GM21576 (cell line): ENCODE measurements at regions not wholly inside any gene's neighbourhood (a gene's known extent, or its start where the extent isn't known, plus 50 kb on each side); places are given as distances from the start of the nearest gene placed in this dataset.

ENCODE experiments used
- ATAC-seq: cut with Tn5 transposase; IDR thresholded peaks from one replicate; pipeline ENCODE4 v1.9.1; 2021; ENCODE audit warnings: mild to moderate bottlenecking, moderate library complexity; ENCODE audit not compliant: unreplicated experiment

DNA sequence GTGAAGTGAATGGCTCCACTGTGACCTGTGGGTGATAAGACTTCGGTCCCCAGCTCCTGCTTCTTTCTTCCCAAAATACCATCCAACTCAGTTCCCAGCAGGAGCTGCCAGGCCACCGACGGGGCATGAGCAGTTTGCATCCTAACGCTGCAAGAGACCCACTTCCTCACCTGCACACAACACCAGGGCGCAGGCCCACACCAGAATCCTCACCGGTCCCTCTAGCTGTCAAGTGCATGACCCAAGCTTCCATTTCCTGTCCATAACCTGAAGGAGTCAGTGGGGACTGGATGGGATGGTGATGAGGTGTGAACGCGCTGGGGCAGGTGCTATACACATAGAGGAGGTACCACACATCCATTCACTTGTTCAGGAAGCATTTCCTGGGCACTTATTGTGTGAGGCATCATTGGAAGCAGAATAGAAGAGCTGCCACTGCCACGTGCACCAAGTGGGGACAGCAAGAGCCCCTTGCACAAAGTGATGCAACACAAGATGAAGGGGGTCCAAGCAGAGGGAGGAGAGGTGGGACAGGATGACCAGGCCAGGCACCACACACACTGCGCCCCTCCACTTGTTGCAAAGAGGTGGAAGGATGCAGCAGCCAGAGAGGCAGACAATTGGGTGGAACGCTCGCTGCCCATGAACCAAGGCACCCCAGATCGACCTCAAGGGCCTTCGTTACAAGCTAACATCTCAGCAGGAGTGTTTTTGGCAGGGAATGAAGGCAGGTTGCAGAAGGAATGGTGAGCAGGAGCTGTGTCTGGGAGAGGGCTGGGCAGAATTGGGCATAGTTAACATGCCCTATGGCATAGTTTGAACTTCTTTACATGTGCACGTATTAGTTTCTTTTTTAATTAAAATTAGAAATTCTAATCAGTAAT is 605.8 kb upstream of the MGMT start:
- ATAC-seq: no peak

DNA sequence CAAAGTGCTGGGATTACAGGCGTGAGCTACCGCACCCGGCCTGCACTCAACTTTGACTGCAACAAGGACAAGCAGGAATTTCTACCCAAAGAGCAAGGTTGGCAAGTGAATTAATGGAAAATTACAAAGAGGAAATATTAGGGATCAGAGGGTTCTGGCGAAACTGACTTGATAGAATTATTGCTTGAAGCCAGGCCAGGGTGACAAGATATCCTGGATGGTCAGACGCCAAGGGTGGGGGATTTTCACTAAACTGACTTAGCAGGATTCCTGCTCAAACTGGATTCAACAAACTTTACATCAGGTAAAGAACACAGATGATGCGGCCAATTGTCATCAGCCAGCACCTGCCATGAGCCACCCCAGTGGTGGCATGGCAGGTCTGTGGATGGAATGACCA is 603.6 kb upstream of the MGMT start:
- ATAC-seq: no peak

DNA sequence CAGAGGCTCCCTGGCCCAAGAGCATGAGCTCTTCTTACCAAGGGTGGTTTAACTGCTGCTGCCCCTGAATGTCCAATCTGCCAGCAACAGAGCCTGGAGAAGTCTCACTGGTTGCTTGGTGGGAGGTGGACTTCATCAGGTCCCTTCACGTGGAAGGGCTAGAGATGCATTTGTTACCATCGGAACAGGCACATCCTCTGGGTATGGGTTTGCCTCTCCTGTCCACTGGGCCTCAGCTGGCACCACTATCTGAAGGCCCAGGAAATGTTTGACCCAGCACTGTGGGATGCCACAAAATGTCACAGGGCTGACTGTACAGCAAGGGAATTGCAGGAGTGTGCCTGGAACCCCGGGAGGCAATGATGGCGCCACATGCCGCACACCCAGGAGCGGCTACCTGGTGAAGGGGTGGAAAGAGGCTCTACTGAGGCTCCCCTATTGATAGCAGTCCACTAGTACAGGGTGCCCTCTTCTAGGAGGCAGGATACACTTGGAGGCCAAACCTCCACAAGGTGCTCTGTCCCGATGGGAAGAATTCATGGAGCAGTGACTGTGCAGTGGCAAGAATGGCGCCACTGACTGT is 603.1 kb upstream of the MGMT start:
- ATAC-seq: no peak

DNA sequence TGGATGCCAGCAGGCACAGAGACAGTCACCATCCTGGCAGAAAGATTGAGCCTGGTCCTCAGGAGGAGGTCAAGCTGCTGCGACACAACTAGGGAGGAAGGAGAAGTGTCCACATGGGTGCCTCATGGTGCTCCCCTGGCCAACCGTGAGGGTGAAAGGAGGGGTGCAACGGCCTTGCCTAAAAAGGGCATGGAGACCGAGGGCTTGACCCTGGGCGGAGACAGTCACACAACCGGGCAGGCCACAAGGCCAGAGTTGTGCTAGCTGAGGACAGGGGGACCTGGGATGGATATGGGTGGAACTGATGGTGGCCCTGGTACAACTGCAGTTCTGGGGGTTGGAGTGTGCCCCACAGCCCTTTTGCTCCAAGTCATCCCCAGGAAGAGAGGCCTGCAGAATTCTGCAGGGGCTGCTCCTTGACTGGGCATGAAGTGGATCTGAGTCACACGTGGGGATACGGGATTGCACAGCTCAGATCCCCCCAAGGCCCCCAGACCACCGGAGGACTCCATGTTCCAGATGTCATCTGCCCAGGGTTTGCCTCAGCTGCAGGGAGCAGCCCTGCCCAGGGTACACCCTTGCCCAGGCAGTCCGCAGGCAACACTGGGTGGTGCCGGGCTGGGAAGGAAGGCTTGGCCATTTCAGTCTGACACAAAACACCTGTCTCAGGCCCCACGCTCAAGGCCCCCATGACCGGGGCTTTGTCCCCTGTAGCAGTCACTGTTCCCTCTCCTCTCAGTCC is 602.3 kb upstream of the MGMT start:
- no peak for ATAC-seq

DNA sequence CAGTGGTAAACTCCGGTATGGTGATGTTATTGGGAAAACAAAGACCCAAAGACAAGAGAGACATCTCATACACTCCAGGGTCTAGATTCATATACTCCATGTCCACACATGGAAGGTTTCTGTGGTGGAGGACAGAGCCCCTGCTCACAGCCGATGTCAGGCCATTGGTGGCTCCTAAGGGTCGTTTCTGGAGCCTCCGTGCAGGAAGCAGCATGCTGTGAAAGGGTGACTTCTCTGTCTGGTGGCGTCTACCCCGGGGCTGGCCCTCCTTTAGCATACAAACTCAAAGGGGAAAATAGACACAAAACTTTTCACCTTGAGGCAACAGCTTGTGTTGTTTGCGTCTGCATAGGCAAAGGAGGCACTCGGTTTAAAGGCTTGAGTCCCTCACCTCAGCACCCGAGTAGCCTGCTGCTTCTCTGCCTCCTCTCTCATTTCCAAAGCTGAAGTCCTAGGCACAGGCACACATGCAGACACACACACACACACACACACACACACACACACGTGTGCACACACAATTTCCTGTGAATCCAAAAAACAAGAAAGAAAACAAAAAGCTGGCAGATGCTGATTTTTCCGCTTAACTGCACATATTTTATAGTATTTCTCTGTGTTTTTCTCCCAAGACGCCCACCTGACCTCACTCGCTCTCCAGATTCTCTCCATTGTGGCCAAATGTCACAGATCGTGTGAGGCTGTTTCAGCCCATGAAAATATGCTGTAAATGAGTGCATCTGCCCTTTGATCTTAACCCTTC is 601.4 kb upstream of the MGMT start:
- no peak for ATAC-seq

DNA sequence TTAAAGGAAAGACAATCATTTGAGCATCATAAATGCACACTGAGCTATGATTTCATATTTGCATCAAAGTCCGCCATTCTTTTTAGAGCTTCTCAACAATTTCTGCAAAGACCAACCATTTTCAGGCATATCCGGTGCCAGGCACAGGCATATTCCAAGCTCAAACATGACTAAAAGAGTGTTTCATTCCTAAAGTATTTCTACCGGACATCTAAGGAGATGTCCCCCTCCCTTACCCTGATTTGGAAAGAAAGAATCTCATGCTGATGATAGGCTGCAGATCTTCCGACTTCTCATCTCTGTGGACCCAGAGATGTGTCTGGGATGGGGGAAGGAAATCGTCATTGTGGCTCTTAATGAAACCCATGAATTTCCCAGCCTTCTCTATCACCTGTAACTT is 600.5 kb upstream of the MGMT start:
- no peak for ATAC-seq

DNA sequence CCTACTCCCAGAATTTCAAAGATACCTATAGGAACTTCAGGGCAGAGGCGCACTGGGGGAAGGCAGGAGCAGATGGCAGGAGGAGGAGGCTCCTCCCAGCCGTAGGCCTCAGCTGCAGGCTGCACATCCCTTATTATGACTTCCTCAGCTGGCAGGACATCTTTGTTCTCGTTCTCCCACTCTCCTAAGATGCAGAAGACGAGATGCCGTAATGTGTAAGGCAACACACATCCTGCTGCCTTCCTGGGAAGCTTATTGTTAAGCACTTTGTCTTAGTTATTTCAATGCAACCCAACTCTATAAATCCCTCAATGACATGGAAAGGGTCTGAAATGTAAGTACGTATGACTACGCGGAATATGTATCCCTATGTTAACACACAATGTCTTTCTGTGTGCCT is 599.8 kb upstream of the MGMT start:
- no peak for ATAC-seq

GRCh38 chr10:128867819-128868218 is 599.2 kb upstream of the MGMT start:
- no peak for ATAC-seq

DNA sequence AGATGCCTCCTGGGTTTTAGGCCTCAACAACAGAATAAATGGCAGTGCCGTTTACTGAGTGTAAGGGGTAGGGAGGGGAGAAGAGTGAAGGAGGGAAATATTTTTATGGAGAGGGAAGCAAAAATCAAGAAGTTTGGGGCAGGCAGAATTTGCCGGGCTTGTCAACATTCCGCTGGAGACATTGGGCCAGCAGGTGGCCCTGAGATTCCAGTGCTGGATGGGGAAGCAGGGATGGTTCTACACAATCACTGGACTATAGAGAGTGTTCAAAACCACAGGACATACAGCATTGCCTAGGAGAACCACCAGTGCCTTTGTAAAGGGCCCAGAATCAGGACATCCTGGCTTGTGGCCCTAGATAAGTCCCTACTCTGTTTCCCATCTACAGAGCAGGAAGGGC is 598.6 kb upstream of the MGMT start:
- no peak for ATAC-seq

DNA sequence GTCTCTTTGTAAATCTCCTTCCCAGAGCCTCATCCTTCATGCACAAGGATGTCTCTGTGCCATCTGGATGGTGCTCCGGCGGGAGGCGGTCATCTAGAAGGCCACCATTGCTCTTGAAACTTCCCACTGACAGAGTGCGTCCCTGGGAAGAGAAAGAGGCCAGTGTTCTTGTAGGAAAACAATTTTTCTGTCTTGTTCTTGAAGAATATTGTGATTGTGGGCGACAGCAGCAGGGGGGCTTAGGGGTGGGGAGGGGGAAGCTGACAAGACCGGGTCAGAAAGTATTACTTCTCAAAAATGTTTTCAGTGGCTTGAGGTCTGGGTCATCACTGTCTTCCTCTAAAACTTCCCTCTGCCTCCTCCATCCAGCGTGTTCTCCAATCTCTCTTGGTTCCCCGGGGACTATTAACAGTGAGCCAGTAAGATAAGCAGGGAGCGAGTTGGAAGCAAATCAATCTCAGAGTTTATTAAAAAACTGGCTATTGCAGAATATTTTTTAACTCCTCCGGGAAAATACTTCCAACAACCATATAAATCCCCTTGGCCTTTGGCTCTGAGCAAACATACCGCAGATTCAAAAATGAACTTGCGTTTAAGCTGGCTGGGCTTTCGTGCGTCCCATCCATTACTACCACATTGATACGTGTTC is 597.8 kb upstream of the MGMT start:
- no peak for ATAC-seq

DNA sequence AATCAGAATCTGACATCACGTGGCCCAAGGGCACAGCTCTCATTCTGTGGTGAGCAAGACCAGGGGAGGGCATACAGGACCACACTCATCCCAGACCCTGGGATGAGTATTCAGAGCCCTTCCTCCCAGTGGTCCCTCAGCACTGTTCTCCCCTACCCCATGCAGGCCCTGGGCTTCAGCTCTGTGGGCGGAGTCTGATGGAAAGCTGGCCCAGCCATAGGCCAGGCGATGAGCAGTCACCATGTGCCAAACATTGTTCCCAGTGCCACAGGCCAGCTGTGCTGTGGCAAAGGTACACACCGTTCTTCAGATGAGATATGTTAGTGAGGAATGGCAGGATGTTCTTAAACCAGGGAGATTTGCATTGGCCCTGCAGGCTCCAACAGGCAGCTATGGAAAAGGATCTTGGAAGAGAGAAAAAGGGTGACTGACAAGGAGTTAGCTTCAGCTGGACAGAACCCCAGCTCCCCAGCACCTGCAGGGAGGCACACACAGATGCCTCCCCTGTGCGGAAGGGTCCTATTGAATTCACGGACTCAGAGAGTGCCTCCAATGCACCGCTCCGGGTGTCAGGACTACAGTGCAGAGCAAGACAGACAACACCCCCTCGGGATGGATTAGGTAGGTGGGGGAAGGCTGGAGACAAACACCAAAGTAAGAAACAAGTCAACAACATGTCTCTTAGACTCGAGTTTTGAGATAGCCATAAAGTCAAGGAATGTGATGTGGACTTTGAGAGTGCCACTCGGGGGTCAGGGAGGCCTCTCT is 596.0 kb upstream of the MGMT start:
- no peak for ATAC-seq

DNA sequence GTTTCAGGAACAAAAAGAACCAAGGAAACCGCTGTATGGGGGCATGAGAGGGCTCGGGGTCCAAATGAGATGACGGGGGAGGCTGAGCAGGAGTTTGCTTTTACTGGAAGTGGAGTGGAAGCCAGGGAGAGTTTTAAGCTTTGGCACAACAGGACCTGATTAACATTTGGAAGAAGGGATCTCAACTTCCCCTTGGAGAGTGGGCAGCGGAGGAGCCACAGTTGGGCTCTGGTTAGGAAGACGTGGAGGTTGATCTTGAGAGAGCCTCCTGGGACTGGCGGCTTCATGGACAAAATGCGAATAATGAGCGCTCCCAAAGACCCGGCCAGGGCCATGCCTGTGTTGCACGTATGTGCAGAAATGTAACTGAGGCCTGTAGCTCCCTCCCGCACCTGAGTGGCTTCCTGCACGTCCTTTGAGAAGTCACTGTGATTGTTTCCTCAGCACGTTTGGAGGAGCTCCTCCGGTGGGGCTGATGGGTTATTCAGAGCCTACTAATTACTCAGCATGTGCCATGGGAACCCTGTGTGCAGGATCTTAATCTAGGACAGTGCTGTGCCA is 595.3 kb upstream of the MGMT start:
- no peak for ATAC-seq

DNA sequence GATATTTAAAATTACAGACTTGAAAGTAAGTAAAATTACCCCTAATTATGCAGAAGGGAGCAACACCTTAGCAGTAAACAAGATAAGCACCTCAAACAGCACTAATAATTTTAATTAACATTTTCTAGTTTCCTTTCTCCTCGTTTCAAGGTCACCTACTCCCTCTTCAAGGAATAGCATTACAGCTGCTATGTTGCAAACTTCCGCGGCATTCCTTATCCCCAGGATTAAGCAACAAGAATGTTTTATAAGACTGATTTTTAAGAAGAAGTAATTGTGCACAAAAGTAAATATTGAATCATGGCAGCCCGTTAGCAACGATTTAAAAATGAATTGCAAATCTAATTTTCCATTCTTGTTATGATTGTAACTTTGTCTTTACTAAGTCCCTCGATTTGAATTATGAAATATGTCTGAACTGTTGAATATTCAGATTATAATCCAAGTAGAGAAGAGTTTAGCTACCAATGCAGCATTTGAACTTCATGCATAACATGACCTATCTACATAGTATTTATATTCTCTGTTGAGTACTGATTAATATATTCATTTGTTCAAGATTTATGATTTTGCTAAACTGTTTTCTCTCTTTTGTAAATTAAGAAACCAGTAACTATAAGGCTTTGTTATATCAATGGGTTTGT is 593.5 kb upstream of the MGMT start:
- ATAC-seq: no peak

DNA sequence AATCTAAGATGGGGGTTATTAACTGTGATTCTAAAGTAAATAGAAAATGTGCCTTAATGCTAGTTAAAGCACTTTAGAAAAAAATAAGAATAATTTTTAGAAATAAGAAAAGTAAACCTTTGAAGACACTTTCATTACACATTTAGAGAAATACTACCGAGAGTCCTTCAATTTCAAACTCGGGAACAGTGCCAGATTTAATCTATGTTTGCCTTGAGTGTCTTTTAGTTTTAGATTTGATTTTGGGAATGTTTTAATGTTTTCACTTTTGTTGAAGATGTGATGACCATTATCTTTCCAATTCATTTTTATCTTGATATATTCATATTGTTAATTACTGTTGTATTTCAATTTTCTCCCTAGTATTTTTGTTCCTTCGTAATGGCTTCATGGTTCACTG is 592.7 kb upstream of the MGMT start:
- no peak for ATAC-seq

GRCh38 chr10:128875030-128875744 is 591.9 kb upstream of the MGMT start:
- ATAC-seq: no peak

GRCh38 chr10:128875956-128876736 is 590.9 kb upstream of the MGMT start:
- ATAC-seq: no peak

- ATAC-seq: no peak
Measured at GRCh38 chr10:128877141-128877540, 589.9 kb upstream of the MGMT start.

DNA sequence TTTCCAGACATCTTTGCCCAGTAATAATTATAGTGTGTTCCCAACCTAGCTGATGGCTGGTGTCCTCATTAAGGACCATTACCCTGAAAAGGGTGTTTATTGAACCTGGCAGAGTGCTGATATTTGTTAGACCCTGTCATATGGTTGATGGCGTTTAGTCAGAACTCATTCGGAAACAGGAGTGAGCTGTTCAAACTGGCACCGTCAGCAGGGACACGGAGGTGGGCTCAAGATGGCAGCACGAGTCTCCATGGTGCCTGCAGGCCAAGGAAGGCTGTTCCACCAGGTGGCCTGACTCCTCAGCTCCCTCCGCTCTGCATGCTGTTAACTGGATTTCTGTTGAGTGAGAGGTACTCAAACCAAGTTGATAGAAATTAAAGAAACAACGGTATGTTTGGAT is 589.1 kb upstream of the MGMT start:
- ATAC-seq: no peak
